ENCODE measurements at regions not wholly inside any gene's neighbourhood (a gene's known extent, or its start where the extent isn't known, plus 50 kb on each side); places are given as distances from the start of the nearest gene placed in this dataset.

DNA sequence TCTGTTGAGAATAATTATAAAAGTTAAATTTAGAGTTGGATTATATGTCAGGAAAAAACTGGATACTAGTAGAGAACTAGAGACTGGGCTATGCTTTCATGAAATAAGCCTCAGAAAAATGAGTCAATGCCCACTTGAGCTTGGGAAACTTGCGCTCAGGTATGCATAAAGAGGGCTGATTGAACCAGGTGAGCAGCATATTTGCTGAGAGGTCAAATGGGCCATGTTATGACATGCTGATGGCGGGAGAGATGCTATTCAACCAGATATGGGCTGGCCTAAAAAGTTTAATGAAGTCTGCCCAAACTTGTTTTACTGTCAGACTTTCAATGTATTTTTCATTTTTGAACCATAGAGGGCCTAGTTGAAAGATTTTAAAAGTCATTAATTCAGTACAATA is 837.6 kb upstream of the GHITM start:
- Histone ChIP-seq H3K4me1 (ENCODE audit: control insufficient read depth in 1 of 2, insufficient read depth in 2 of 2, low read length in 2 of 2) (no peaks in the 10 kb centered on the region), H3K4me2 (replicated peaks; ENCODE audit: extremely low read depth, low read length, poor library complexity, severe bottlenecking) (no peak overlapping the region), H3K9me3 (replicated peaks in 1 of 2; ENCODE audit: control insufficient read depth in 1 of 2, insufficient read depth in 1 of 2, low read length in 2 of 2) (peaks cover 0 to 3% of the 10 kb centered on the region in 2 donors), H3K9ac (ENCODE audit: insufficient read depth, low read length, poor library complexity, severe bottlenecking) (no peak overlapping the region), H3K27ac (ENCODE audit: low read depth in 1 of 2, low read length in 2 of 2) (no peak overlapping the region), H3K36me3 (replicated peaks in 1 of 2; ENCODE audit: control insufficient read depth in 1 of 2, insufficient read depth in 2 of 2, low read length in 2 of 2) (no peaks in the 10 kb centered on the region), H3K79me2 (ENCODE audit: insufficient read depth, low read length) (no peaks in the 10 kb centered on the region), H3K4me3 (replicated peaks in 1 of 3; ENCODE audit: low read depth in 2 of 3, low read length in 3 of 3) (no peak overlapping the region), H4K20me1 (ENCODE audit: insufficient read depth, low read length) (no peaks in the 10 kb centered on the region), H3K27me3 (ENCODE audit: control insufficient read depth in 2 of 2, insufficient read depth in 2 of 2, low read length in 2 of 2) (no peaks in the 10 kb centered on the region), H2AFZ (ENCODE audit: insufficient read depth, low read depth, low read length, poor library complexity, severe bottlenecking) (no peak overlapping the region)
- intact Hi-C loops (cut with micrococcal nuclease): no loop called here
- H3K4me1 Mint-ChIP-seq: no peaks in the 10 kb centered on the region
- peaks cover 0 to 8% (median 3%) of the 10 kb centered on the region in 7 donors for H3K9me3 Mint-ChIP-seq
- no peak overlapping the region for H3K27ac Mint-ChIP-seq
- H3K27me3 Mint-ChIP-seq (ENCODE audit: low read depth in 3 of 3): no peaks in the 10 kb centered on the region
- H3K4me3 Mint-ChIP-seq: no peak overlapping the region
- 96% methylated on average over 2 of the region's 2 CpGs for WGBS (ENCODE audit: insufficient coverage)
- no peaks in the 10 kb centered on the region for H3K36me3 Mint-ChIP-seq
- no peak for DNase-seq
- no peak for TF ChIP-seq CTCF (IDR thresholded peaks at IDR 0.05)

GRCh38 chr10:83302623-83303022 is 836.7 kb upstream of the GHITM start:
- H3K27ac Mint-ChIP-seq: no peak overlapping the region
- H3K27ac ChIP-seq (ENCODE audit: low read depth in 1 of 2, low read length in 2 of 2): no peak overlapping the region
- intact Hi-C loops (cut with micrococcal nuclease): no loop called here
- H3K36me3 ChIP-seq (replicated peaks in 1 of 2; ENCODE audit: control insufficient read depth in 1 of 2, insufficient read depth in 2 of 2, low read length in 2 of 2): no peaks in the 10 kb centered on the region
- H3K4me2 ChIP-seq (replicated peaks; ENCODE audit: extremely low read depth, low read length, poor library complexity, severe bottlenecking): no peak overlapping the region
- no peaks in the 10 kb centered on the region for H3K4me1 ChIP-seq (ENCODE audit: control insufficient read depth in 1 of 2, insufficient read depth in 2 of 2, low read length in 2 of 2)
- no peak overlapping the region for H3K4me3 ChIP-seq (replicated peaks in 1 of 3; ENCODE audit: low read depth in 2 of 3, low read length in 3 of 3)
- H3K9ac ChIP-seq (ENCODE audit: insufficient read depth, low read length, poor library complexity, severe bottlenecking): no peak overlapping the region
- peaks cover 0 to 8% (median 3%) of the 10 kb centered on the region in 7 donors for H3K9me3 Mint-ChIP-seq
- H3K27me3 Mint-ChIP-seq (ENCODE audit: low read depth in 3 of 3): no peaks in the 10 kb centered on the region
- no peak for TF ChIP-seq CTCF (IDR thresholded peaks at IDR 0.05)
- H3K27me3 ChIP-seq (ENCODE audit: control insufficient read depth in 2 of 2, insufficient read depth in 2 of 2, low read length in 2 of 2): no peaks in the 10 kb centered on the region
- H4K20me1 ChIP-seq (ENCODE audit: insufficient read depth, low read length): no peaks in the 10 kb centered on the region
- DNase-seq: no peak
- WGBS (ENCODE audit: insufficient coverage): no CpG with 5 or more reads among the region's 1 CpG
- no peaks in the 10 kb centered on the region for H3K36me3 Mint-ChIP-seq
- H3K9me3 ChIP-seq (replicated peaks in 1 of 2; ENCODE audit: control insufficient read depth in 1 of 2, insufficient read depth in 1 of 2, low read length in 2 of 2): peaks cover 0 to 3% of the 10 kb centered on the region in 2 donors
- H3K4me1 Mint-ChIP-seq: no peaks in the 10 kb centered on the region
- no peaks in the 10 kb centered on the region for H3K79me2 ChIP-seq (ENCODE audit: insufficient read depth, low read length)
- no peak overlapping the region for H3K4me3 Mint-ChIP-seq
- no peak overlapping the region for H2AFZ ChIP-seq (ENCODE audit: insufficient read depth, low read depth, low read length, poor library complexity, severe bottlenecking)

All from CD14-positive monocyte (primary cell).